GM18511 (cell line): ENCODE measurements at regions not wholly inside any gene's neighbourhood (a gene's known extent, or its start where the extent isn't known, plus 50 kb on each side); places are given as distances from the start of the nearest gene placed in this dataset.

Experiments used
- ATAC-seq: cut with Tn5 transposase; IDR thresholded peaks from one replicate; pipeline ENCODE4 v1.9.1; 2021; ENCODE audit warnings: mild to moderate bottlenecking, moderate library complexity; ENCODE audit not compliant: unreplicated experiment

- no peak for ATAC-seq
Observed at GRCh38 chr20:57114290-57115005, 152.0 kb downstream of the BMP7 start.

- ATAC-seq: no peak
Observed at GRCh38 chr20:57117296-57117695, 149.1 kb downstream of the BMP7 start.

- no peak for ATAC-seq
Observed at GRCh38 chr20:57118107-57118769, 148.2 kb downstream of the BMP7 start.
